ENCODE measurements at regions not wholly inside any gene's neighbourhood (a gene's known extent, or its start where the extent isn't known, plus 50 kb on each side); places are given as distances from the start of the nearest gene placed in this dataset.

- TF ChIP-seq, protein P1, sequence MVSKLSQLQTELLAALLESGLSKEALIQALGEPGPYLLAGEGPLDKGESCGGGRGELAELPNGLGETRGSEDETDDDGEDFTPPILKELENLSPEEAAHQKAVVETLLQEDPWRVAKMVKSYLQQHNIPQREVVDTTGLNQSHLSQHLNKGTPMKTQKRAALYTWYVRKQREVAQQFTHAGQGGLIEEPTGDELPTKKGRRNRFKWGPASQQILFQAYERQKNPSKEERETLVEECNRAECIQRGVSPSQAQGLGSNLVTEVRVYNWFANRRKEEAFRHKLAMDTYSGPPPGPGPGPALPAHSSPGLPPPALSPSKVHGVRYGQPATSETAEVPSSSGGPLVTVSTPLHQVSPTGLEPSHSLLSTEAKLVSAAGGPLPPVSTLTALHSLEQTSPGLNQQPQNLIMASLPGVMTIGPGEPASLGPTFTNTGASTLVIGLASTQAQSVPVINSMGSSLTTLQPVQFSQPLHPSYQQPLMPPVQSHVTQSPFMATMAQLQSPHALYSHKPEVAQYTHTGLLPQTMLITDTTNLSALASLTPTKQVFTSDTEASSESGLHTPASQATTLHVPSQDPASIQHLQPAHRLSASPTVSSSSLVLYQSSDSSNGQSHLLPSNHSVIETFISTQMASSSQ (IDR thresholded peaks at IDR 0.05; ENCODE audit: low read depth), result 0 out of 2 replicates have a peak, but pooled peaks have one; percentile 11
- TF ChIP-seq, protein P1 (CRISPR knock-in tag; IDR thresholded peaks at IDR 0.05; ENCODE audit: borderline replicate concordance), result no peak
- TF ChIP-seq, protein P2, sequence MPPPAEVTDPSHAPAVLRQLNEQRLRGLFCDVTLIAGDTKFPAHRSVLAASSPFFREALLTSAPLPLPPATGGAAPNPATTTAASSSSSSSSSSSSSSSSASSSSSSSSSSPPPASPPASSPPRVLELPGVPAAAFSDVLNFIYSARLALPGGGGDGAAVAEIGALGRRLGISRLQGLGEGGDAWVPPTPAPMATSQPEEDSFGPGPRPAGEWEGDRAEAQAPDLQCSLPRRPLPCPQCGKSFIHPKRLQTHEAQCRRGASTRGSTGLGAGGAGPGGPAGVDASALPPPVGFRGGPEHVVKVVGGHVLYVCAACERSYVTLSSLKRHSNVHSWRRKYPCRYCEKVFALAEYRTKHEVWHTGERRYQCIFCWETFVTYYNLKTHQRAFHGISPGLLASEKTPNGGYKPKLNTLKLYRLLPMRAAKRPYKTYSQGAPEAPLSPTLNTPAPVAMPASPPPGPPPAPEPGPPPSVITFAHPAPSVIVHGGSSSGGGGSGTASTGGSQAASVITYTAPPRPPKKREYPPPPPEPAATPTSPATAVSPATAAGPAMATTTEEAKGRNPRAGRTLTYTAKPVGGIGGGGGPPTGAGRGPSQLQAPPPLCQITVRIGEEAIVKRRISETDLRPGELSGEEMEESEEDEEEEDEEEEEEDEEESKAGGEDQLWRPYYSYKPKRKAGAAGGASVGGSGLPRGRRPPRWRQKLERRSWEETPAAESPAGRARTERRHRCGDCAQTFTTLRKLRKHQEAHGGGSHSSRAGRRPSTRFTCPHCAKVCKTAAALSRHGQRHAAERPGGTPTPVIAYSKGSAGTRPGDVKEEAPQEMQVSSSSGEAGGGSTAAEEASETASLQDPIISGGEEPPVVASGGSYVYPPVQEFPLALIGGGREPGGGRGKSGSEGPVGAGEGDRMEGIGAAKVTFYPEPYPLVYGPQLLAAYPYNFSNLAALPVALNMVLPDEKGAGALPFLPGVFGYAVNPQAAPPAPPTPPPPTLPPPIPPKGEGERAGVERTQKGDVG (CRISPR knock-in tag; IDR thresholded peaks at IDR 0.05; ENCODE audit: borderline replicate concordance), result peak; percentile 98; the same call in 1 of the 2 replicates
- TF ChIP-seq TCF7 (IDR thresholded peaks at IDR 0.05; ENCODE audit: low read depth) (peak; percentile 89), CERS6 (CRISPR knock-in tag; IDR thresholded peaks at IDR 0.05) (no peak), JUND (CRISPR knock-in tag; IDR thresholded peaks at IDR 0.05) (peak; percentile 49; the same call in 1 of the 2 replicates), GMEB1 (CRISPR knock-in tag; IDR thresholded peaks at IDR 0.05; ENCODE audit: borderline replicate concordance) (no peak; the same call in 1 of the 2 replicates), HHEX (CRISPR knock-in tag; IDR thresholded peaks at IDR 0.05) (0 out of 2 replicates have a peak, but pooled peaks have one; percentile 11), SUZ12 (IDR thresholded peaks at IDR 0.05; ENCODE audit: low read depth, low read length) (no peak), ZNF143 (CRISPR knock-in tag; IDR thresholded peaks at IDR 0.05) (no peak)
- TF ChIP-seq, protein P3, sequence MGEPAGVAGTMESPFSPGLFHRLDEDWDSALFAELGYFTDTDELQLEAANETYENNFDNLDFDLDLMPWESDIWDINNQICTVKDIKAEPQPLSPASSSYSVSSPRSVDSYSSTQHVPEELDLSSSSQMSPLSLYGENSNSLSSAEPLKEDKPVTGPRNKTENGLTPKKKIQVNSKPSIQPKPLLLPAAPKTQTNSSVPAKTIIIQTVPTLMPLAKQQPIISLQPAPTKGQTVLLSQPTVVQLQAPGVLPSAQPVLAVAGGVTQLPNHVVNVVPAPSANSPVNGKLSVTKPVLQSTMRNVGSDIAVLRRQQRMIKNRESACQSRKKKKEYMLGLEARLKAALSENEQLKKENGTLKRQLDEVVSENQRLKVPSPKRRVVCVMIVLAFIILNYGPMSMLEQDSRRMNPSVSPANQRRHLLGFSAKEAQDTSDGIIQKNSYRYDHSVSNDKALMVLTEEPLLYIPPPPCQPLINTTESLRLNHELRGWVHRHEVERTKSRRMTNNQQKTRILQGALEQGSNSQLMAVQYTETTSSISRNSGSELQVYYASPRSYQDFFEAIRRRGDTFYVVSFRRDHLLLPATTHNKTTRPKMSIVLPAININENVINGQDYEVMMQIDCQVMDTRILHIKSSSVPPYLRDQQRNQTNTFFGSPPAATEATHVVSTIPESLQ (CRISPR knock-in tag; conservative IDR thresholded peaks at IDR 0.05), result no peak
- TF ChIP-seq, protein P4, sequence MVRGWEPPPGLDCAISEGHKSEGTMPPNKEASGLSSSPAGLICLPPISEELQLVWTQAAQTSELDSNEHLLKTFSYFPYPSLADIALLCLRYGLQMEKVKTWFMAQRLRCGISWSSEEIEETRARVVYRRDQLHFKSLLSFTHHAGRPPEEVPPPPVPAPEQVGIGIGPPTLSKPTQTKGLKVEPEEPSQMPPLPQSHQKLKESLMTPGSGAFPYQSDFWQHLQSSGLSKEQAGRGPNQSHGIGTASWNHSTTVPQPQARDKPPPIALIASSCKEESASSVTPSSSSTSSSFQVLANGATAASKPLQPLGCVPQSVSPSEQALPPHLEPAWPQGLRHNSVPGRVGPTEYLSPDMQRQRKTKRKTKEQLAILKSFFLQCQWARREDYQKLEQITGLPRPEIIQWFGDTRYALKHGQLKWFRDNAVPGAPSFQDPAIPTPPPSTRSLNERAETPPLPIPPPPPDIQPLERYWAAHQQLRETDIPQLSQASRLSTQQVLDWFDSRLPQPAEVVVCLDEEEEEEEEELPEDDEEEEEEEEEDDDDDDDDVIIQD (CRISPR knock-in tag; IDR thresholded peaks at IDR 0.05; ENCODE audit: low read depth), result no peak; the same call in 1 of the 2 replicates
Observed at GRCh38 chr20:48394415-48395081, 433.3 kb downstream of the PREX1 start (continued).
